ENCODE measurements at regions not wholly inside any gene's neighbourhood (a gene's known extent, or its start where the extent isn't known, plus 50 kb on each side); places are given as distances from the start of the nearest gene placed in this dataset.

DNA sequence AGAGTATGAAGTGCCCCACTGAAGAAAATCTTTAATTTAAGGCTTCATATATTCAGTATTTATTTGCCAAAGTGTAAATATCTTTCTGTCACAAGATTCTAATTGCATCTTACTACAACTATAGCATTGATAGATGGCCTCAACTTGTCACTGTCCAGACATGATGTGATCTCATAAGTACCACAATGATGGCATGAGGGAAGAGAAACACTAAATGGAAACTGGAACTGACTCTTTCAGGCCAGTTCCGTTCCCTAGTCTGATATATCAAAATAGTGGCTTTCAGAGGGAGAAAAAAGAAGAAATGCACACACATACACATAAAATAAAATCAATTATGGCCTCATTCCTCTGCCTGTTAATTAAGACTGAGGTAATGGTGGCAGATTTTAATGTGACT is 615.7 kb downstream of the TBL1XR1 start:
- no peak overlapping the region for H3K4me3 ChIP-seq (replicated peaks; ENCODE audit: low read depth, low read length)
- no peaks in the 10 kb centered on the region; the same call in 1 of the 2 replicates for H3K27me3 ChIP-seq (replicated peaks; ENCODE audit: control insufficient read depth, insufficient read depth, low read length)
- no peaks in the 10 kb centered on the region for H3K36me3 ChIP-seq (ENCODE audit: control insufficient read depth, insufficient read depth, low read length)
- no peak for DNase-seq (ENCODE audit: extremely low read depth, insufficient read length)
- TF ChIP-seq, protein P1, sequence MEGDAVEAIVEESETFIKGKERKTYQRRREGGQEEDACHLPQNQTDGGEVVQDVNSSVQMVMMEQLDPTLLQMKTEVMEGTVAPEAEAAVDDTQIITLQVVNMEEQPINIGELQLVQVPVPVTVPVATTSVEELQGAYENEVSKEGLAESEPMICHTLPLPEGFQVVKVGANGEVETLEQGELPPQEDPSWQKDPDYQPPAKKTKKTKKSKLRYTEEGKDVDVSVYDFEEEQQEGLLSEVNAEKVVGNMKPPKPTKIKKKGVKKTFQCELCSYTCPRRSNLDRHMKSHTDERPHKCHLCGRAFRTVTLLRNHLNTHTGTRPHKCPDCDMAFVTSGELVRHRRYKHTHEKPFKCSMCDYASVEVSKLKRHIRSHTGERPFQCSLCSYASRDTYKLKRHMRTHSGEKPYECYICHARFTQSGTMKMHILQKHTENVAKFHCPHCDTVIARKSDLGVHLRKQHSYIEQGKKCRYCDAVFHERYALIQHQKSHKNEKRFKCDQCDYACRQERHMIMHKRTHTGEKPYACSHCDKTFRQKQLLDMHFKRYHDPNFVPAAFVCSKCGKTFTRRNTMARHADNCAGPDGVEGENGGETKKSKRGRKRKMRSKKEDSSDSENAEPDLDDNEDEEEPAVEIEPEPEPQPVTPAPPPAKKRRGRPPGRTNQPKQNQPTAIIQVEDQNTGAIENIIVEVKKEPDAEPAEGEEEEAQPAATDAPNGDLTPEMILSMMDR (IDR thresholded peaks at IDR 0.05; ENCODE audit: insufficient read depth, low read length, poor library complexity, severe bottlenecking): no peak

DNA sequence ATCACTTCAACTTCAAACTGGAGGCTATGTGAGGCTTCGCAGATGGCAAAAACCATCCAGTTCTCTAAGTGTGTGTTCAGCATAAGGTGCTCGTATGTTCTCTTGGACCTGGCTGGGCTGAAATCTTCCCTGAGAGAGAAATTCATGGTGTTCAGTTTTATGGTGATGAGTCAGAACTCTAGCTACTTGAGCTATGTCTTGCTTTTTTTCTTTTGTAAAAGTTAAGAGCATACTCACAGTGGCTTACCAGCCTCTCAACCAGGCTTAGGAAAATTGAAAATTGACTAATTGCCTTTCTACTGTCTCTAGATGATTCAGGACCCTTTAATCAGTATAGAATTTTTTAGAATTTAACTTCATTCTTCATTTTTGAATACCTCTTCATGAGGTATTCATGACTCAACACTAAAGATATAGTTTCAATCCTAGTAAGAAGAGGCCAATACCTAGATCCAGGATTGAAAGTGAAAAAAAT is 617.5 kb downstream of the TBL1XR1 start:
- TF ChIP-seq, protein P1 (IDR thresholded peaks at IDR 0.05; ENCODE audit: insufficient read depth, low read length, poor library complexity, severe bottlenecking): no peak
- no peaks in the 10 kb centered on the region for H3K36me3 ChIP-seq (ENCODE audit: control insufficient read depth, insufficient read depth, low read length)
- no peak overlapping the region for H3K4me3 ChIP-seq (replicated peaks; ENCODE audit: low read depth, low read length)
- DNase-seq (ENCODE audit: extremely low read depth, insufficient read length): no peak
- no peaks in the 10 kb centered on the region; the same call in 1 of the 2 replicates for H3K27me3 ChIP-seq (replicated peaks; ENCODE audit: control insufficient read depth, insufficient read depth, low read length)

DNA sequence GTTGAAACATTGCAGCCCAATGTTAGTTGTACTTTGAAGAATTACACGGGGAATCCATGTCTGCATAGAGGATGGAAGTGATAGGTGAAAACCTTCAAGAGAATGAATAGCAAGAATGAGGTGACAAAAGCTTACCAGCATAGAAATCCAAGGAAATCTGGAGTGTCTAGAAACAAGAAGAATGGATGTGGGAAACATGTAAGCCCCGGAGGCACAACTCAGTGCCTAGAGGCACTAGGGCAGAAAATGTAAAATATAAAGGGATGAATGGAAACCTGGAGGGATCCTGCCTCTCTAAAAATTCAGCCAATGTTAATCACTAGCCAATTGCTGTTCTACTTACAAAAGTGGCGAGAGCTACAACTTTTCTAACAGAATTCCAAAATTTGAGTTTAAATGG is 619.0 kb downstream of the TBL1XR1 start:
- no peaks in the 10 kb centered on the region for H3K36me3 ChIP-seq (ENCODE audit: control insufficient read depth, insufficient read depth, low read length)
- H3K27me3 ChIP-seq (replicated peaks; ENCODE audit: control insufficient read depth, insufficient read depth, low read length): no peaks in the 10 kb centered on the region; the same call in 1 of the 2 replicates
- TF ChIP-seq, protein P1 (IDR thresholded peaks at IDR 0.05; ENCODE audit: insufficient read depth, low read length, poor library complexity, severe bottlenecking): no peak
- no peak for DNase-seq (ENCODE audit: extremely low read depth, insufficient read length)
- no peak overlapping the region for H3K4me3 ChIP-seq (replicated peaks; ENCODE audit: low read depth, low read length)

DNA sequence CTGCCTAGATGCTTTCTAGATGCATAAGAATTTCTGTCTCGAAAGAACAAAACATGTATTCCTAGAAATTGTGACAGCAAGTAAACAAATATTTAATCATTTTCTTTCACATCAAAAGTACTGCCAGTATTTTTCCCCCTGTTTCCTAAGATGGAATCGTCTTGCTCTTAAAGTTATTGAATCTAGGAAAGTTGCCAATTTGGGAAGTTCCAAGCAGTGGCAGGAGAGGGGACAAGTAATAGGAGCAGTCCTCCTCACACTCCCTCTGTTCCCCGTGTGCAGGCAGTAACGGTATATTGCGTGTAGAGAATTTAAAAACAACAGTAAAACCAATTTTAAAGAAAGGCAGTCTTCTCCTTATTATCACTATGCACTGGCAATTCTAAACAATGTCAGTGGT is 619.8 kb downstream of the TBL1XR1 start:
- DNase-seq (ENCODE audit: extremely low read depth, insufficient read length): no peak
- H3K27me3 ChIP-seq (replicated peaks; ENCODE audit: control insufficient read depth, insufficient read depth, low read length): no peaks in the 10 kb centered on the region; the same call in 1 of the 2 replicates
- TF ChIP-seq, protein P1 (IDR thresholded peaks at IDR 0.05; ENCODE audit: insufficient read depth, low read length, poor library complexity, severe bottlenecking): no peak
- H3K36me3 ChIP-seq (ENCODE audit: control insufficient read depth, insufficient read depth, low read length): no peaks in the 10 kb centered on the region
- H3K4me3 ChIP-seq (replicated peaks; ENCODE audit: low read depth, low read length): no peak overlapping the region

DNA sequence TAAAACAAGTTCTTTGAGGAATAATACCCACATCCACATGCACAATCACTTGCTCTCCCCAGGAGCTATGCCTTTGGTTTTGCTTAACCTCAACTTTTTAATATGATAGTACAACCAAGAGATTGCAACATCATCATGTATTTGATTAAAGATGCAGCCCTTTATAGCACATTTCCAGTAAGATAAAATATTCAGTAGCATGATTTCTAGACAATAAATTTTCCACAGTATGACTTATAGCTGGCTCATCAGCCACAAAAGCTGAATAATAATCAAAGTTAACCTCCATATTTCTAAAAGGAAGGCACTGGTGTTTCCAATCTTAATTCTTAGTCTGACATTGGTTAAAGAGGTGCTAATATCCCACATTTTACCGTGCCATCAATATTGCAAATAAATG is 622.5 kb downstream of the TBL1XR1 start:
- TF ChIP-seq, protein P1 (IDR thresholded peaks at IDR 0.05; ENCODE audit: insufficient read depth, low read length, poor library complexity, severe bottlenecking): no peak
- H3K4me3 ChIP-seq (replicated peaks; ENCODE audit: low read depth, low read length): no peak overlapping the region
- no peaks in the 10 kb centered on the region; the same call in 1 of the 2 replicates for H3K27me3 ChIP-seq (replicated peaks; ENCODE audit: control insufficient read depth, insufficient read depth, low read length)
- no peaks in the 10 kb centered on the region for H3K36me3 ChIP-seq (ENCODE audit: control insufficient read depth, insufficient read depth, low read length)
- no peak for DNase-seq (ENCODE audit: extremely low read depth, insufficient read length)

DNA sequence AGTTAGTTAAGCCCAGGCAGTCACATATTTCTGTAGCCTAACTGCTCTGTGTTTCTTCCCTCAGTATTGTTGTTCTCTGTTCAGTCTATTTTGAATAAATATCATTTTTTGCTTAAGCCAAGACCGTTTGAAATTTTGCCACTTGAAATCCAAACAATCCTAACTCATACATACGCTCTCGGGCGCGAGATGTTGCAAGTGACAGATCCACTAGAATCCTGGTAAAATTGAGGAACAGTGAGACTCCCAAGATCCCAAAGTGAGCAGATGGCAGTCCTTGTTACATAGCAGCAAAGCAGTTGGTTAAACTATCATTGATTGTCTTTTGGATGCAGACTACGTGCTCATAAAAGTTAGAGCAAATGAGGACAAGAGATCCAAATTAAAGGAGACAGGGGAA is 625.4 kb downstream of the TBL1XR1 start:
- Histone ChIP-seq H3K36me3 (ENCODE audit: control insufficient read depth, insufficient read depth, low read length) (no peaks in the 10 kb centered on the region), H3K4me3 (replicated peaks; ENCODE audit: low read depth, low read length) (no peak overlapping the region), H3K27me3 (replicated peaks; ENCODE audit: control insufficient read depth, insufficient read depth, low read length) (no peaks in the 10 kb centered on the region)
- TF ChIP-seq, protein P1 (IDR thresholded peaks at IDR 0.05; ENCODE audit: insufficient read depth, low read length, poor library complexity, severe bottlenecking): no peak
- DNase-seq (ENCODE audit: extremely low read depth, insufficient read length): no peak
